Epithelial cell of esophagus (primary cell): ENCODE measurements at regions not wholly inside any gene's neighbourhood (a gene's known extent, or its start where the extent isn't known, plus 50 kb on each side); places are given as distances from the start of the nearest gene placed in this dataset.
A peak's percentile ranks its signal among the peaks of the same experiment; 100 is the strongest.

Experiments used
- DNase-seq: peaks from one replicate; pipeline ENCODE4 v3.0.0; 2010; ENCODE audit warnings: low read depth
- H3K4me3 ChIP-seq: 2 replicates; pipeline ENCODE4 v1.5.1; 2011; ENCODE audit warnings: mild to moderate bottlenecking, low read length, control low read depth
- CTCF ChIP-seq: IDR thresholded peaks from 2 replicates; pipeline ENCODE4 v1.5.1; 2011; ENCODE audit warnings: low read depth, mild to moderate bottlenecking, low read length, control low read depth, inconsistent platforms; ENCODE audit not compliant: insufficient read depth; ENCODE audit errors: missing control alignments

- no peak for TF ChIP-seq CTCF
- no peak for DNase-seq
- H3K4me3 ChIP-seq = no peak overlapping the region
These were observed 139.0 kb upstream of the KLF7 start for GRCh38 chr2:207304761-207305160.

- DNase-seq = no peak
- no peak overlapping the region for H3K4me3 ChIP-seq
- no peak for TF ChIP-seq CTCF
These were observed 142.9 kb upstream of the KLF7 start for GRCh38 chr2:207308519-207309224.

GRCh38 chr2:207311316-207312005 is 145.7 kb upstream of the KLF7 start:
- DNase-seq = peak; percentile 91
- H3K4me3 ChIP-seq = no peak overlapping the region
- TF ChIP-seq CTCF = no peak

- no peak for DNase-seq
- no peak for TF ChIP-seq CTCF
- H3K4me3 ChIP-seq = no peak overlapping the region
These were observed 146.2 kb upstream of the KLF7 start for GRCh38 chr2:207312006-207312356.

GRCh38 chr2:207313947-207314346 is 148.2 kb upstream of the KLF7 start:
- no peak overlapping the region for H3K4me3 ChIP-seq
- TF ChIP-seq CTCF = no peak
- no peak for DNase-seq

GRCh38 chr2:207315131-207315530 is 149.4 kb upstream of the KLF7 start:
- TF ChIP-seq CTCF = no peak
- H3K4me3 ChIP-seq = no peak overlapping the region
- DNase-seq = peak; percentile 43

- DNase-seq = no peak
These were observed 150.7 kb upstream of the KLF7 start for GRCh38 chr2:207316484-207316883.

More at GRCh38 chr2:207316484-207316883, 150.7 kb upstream of the KLF7 start:
- TF ChIP-seq CTCF = no peak
- H3K4me3 ChIP-seq = no peak overlapping the region
